K562 (cell line): ENCODE measurements at regions not wholly inside any gene's neighbourhood (a gene's known extent, or its start where the extent isn't known, plus 50 kb on each side); places are given as distances from the start of the nearest gene placed in this dataset.
A peak's percentile ranks its signal among the peaks of the same experiment; 100 is the strongest.

ENCODE experiments used
- ATAC-seq: fragments of 200-7000 bp; cut with Tn5 transposase; 3 replicates; pipeline ENCODE4 v1.9.1; 2020; ENCODE audit warnings: moderate library complexity
- BruUV-seq: library from RNA; stranded (reverse); fragments of 400-500 nt; replicated peaks from 2 replicates; lab custom pipeline; 2021; lab: Mats Ljungman, UMichigan
- CTCF ChIA-PET: fragments of 300-600 bp; formaldehyde crosslinking; extraction: SDS; loops from one replicate; lab custom pipeline; 2021; ENCODE audit warnings: low intra/inter-chr PET ratio; lab: Yijun Ruan, JAX
- POLR2A ChIA-PET: fragments of 300-600, 350-650 bp; sonication (Branson Sonifier 250); formaldehyde crosslinking; extraction: SDS; loops from one replicate; lab custom pipeline; 2021; ENCODE audit warnings: antibody characterized with exemption, inconsistent platforms; lab: Yijun Ruan, JAX
- DNase-seq, 4 experiments: peaks; one replicate each; pipeline versions ENCODE4 v3.0.0 to v3.0.0-alpha.2; 2011 to 2018; ENCODE audit warnings: low spot score in 3 of 4, mixed read lengths in 3 of 4; ENCODE audit errors: extremely low read depth in 1 of 4
- FAIRE-seq: peaks from 2 replicates; lab custom pipeline; 2011; peaks lifted over from hg19 to GRCh38; lab: Jason Lieb, UNC
- H2AFZ ChIP-seq: 2 replicates; pipeline ENCODE4 v1.6.0; 2011; ENCODE audit warnings: low read depth, low read length, control low read depth, inconsistent platforms
- H3K27ac ChIP-seq: fragments of 200-600 bp; 3 replicates; pipeline ENCODE4 v1.8.0; 2011; ENCODE audit warnings: low read depth, mild to moderate bottlenecking, control low read depth, inconsistent platforms, low read length, moderate library complexity, mixed read lengths; ENCODE audit errors: extremely low read depth
- H3K27me3 ChIP-seq, 2 experiments: fragments of 300-600 bp in 1 of 2; 2 replicates in 1 of 2; 3 replicates in 1 of 2; pipeline versions ENCODE4 v1.6.0 to v1.8.0; 2011; ENCODE audit warnings: inconsistent platforms in 2 of 2, low read length in 2 of 2, mild to moderate bottlenecking in 1 of 2, mixed read lengths in 1 of 2, moderate library complexity in 1 of 2; ENCODE audit not compliant: control insufficient read depth in 2 of 2, insufficient read depth in 2 of 2
- H3K36me3 ChIP-seq: fragments of 300-600 bp; 3 replicates; pipeline ENCODE4 v1.8.0; 2011; ENCODE audit warnings: mild to moderate bottlenecking, low read length, inconsistent platforms; ENCODE audit not compliant: control insufficient read depth, insufficient read depth
- H3K4me1 ChIP-seq, 2 experiments: fragments of 200-600 bp in 1 of 2; replicated peaks in 1 of 2; 2 replicates in 1 of 2; 3 replicates in 1 of 2; pipeline versions ENCODE4 v1.5.1 to v1.8.0; 2011; ENCODE audit warnings: inconsistent platforms in 2 of 2, low read length in 2 of 2, mild to moderate bottlenecking in 1 of 2, mixed read lengths in 1 of 2, moderate library complexity in 1 of 2; ENCODE audit not compliant: control insufficient read depth in 2 of 2, insufficient read depth in 2 of 2
- H3K4me2 ChIP-seq: 2 replicates; pipeline ENCODE4 v1.6.1; 2011; ENCODE audit warnings: low read length, control low read depth, inconsistent platforms, mixed read lengths; ENCODE audit not compliant: insufficient read depth
- H3K4me3 ChIP-seq: fragments of 200-600 bp; sonication (generic), shearing (Covaris generic); 2 replicates; pipeline ENCODE4 v1.5.1; 2016; ENCODE audit warnings: control low read depth, inconsistent platforms
- H3K79me2 ChIP-seq: fragments of 200-600 bp; 3 replicates; pipeline ENCODE4 v1.8.0; 2011; ENCODE audit warnings: low read length, inconsistent platforms; ENCODE audit not compliant: control insufficient read depth, insufficient read depth
- H3K9ac ChIP-seq, 2 experiments: 2 replicates each; pipeline versions ENCODE4 v1.6.0 to v1.6.1; 2011; ENCODE audit warnings: low read depth in 2 of 2, low read length in 2 of 2, control low read depth in 1 of 2, inconsistent platforms in 1 of 2, mild to moderate bottlenecking in 1 of 2, mixed read lengths in 1 of 2; ENCODE audit not compliant: insufficient read depth in 1 of 2
- H3K9me1 ChIP-seq: one replicate; pipeline ENCODE4 v1.6.0; 2011; ENCODE audit warnings: inconsistent platforms, mild to moderate bottlenecking, low read length, moderate library complexity; ENCODE audit not compliant: control insufficient read depth, insufficient read depth
- H3K9me3 ChIP-seq: replicated peaks from 2 replicates; pipeline ENCODE4 v1.5.1; 2011; ENCODE audit warnings: low read depth, low read length, inconsistent platforms; ENCODE audit not compliant: control insufficient read depth, insufficient read depth
- H4K20me1 ChIP-seq: replicated peaks from 2 replicates; pipeline ENCODE4 v1.6.1; 2011; ENCODE audit warnings: low read length, inconsistent platforms, mixed read lengths; ENCODE audit not compliant: control insufficient read depth, insufficient read depth
- EWSR1 ChIP-seq: fragments of 450-650 bp; IDR thresholded peaks from 2 replicates; pipeline ENCODE4 v1.6.1; 2018; ENCODE audit warnings: borderline replicate concordance, mild to moderate bottlenecking, low read depth, moderate library complexity; ENCODE audit not compliant: partially characterized antibody
- KLF6 ChIP-seq: fragments of 250-450 bp; sonication (Bioruptor Pico); IDR thresholded peaks from 2 replicates; pipeline ENCODE4 v1.4.0; 2020; ENCODE audit warnings: mild to moderate bottlenecking, moderate library complexity, borderline replicate concordance
- ZC3H4 ChIP-seq: sonication (generic); formaldehyde crosslinking; IDR thresholded peaks from 2 replicates; pipeline ENCODE4 v1.9.0; 2021; ENCODE audit warnings: missing genetic modification reagents, borderline replicate concordance
- ZKSCAN8 ChIP-seq: fragments of 200-800 bp; sonication (Bioruptor generic); IDR thresholded peaks from 2 replicates; pipeline ENCODE4 v1.6.1; 2016; ENCODE audit warnings: missing genetic modification characterization, missing compliant biosample characterization
- ZNF121 ChIP-seq: sonication (generic); formaldehyde crosslinking; conservative IDR thresholded peaks from 2 replicates; pipeline ENCODE4 v1.8.0; 2022; ENCODE audit warnings: missing genetic modification reagents
- WGBS: fragments of 100-300 bp; shearing (Covaris generic); methylation state at CpG from one replicate; pipeline ENCODE4 v1.1.6; 2016; ENCODE audit warnings: low coverage, mixed read lengths; ENCODE audit not compliant: insufficient coverage; ENCODE audit errors: missing lambda C conversion rate; 5-methylcytosine and 5-hydroxymethylcytosine counted together
- in situ Hi-C: fragments of 300-500 bp; cut with MboI; formaldehyde crosslinking; loops from 4 replicates; pipeline ENCODE4 v1.15.0; 2018; ENCODE audit warnings: inconsistent platforms, mixed read lengths
- intact Hi-C: fragments of 100-400 bp; cut with micrococcal nuclease; formaldehyde crosslinking; loops from 2 replicates; pipeline ENCODE4 v1.14.2; 2022
- TF ChIP-seq, protein P1 (sequence below), 3 experiments: fragments of 200-800 bp in 1 of 3; fragments of 250-450 bp in 1 of 3; fragments of 450-650 bp in 1 of 3; sonication (Bioruptor Pico) in 1 of 3; sonication (Bioruptor generic) in 1 of 3; formaldehyde crosslinking in 1 of 3; IDR thresholded peaks; 2 replicates each; pipeline versions ENCODE4 v1.6.1 to v1.8.0; 2016 to 2022; ENCODE audit warnings: mild to moderate bottlenecking in 2 of 3, missing genetic modification characterization in 2 of 3, missing compliant biosample characterization in 1 of 3, moderate library complexity in 1 of 3

DNA sequence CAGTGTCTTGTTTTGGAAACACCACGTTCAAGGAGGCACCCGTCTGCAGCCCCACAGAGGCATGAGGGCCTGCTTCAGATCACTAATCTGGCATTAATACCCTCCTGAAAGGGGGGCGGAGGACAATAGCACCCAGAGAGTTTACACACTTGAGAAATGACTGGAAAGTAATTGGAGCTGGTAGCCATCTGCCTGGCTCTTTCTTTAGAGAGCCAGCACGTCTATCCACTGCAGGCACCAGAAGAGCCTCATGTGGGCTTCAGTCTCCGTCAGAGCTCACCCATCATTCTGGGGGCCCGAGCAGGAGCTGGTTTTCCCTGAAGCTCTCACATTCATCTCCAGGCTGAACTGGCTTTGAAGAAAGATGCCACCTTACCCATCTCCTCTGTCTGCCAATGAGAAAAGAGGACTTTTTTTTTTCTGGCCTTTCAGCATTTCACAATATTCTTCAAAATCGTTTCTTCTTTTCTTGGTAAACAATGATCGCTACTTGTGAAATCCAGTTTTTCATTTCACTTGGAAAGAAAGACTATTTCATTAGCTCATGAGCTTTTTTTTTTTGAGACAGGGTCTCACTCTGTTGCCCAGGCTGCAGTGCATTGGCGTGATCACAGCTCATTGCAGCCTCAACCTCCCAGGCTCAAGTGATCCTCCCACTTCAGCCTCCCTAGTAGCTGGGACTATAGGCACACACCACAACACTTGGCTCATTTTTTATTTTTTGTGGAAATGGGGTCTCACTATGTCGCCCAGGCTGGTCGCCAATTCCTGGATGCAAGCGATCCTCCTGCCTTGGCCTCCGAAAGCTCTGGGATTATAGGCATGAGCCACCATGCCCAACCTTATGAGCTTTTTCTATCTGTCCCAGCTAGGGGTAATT lies 124.7 kb upstream of the ZNF217 start:
- FAIRE-seq (no peak), DNase-seq (no peak), ATAC-seq (no peak)
- no TSS peak for BruUV-seq
- Histone ChIP-seq H3K4me1 (no peaks in the 10 kb centered on the region; a peak in 1 of 5 replicates), H3K9me1 (no peaks in the 10 kb centered on the region), H3K4me2 (no peak overlapping the region), H3K36me3 (no peaks in the 10 kb centered on the region), H3K79me2 (no peaks in the 10 kb centered on the region), H2AFZ (peak overlapping the region; percentile 42; the same call in 1 of the 2 replicates), H3K27ac (no peak overlapping the region), H3K9ac (no peak overlapping the region), H3K4me3 (no peak overlapping the region), H3K27me3 (no peaks in the 10 kb centered on the region), H3K9me3 (no peaks in the 10 kb centered on the region), H4K20me1 (no peaks in the 10 kb centered on the region)
- WGBS, result 60% methylated on average over 12 of the region's 13 CpGs
- POLR2A ChIA-PET, result interaction anchor here (0.7 kb wide), 1 partner anchor 10 kb away, joined by 4 read pairs; no protein-coding TSS in a partner anchor
- TF ChIP-seq EWSR1 (peak; percentile 19), KLF6 (no peak), ZC3H4 (CRISPR knock-in tag) (no peak), ZKSCAN8 (no peak), ZNF121 (CRISPR knock-in tag) (peak; percentile 75)
- TF ChIP-seq, protein P1, sequence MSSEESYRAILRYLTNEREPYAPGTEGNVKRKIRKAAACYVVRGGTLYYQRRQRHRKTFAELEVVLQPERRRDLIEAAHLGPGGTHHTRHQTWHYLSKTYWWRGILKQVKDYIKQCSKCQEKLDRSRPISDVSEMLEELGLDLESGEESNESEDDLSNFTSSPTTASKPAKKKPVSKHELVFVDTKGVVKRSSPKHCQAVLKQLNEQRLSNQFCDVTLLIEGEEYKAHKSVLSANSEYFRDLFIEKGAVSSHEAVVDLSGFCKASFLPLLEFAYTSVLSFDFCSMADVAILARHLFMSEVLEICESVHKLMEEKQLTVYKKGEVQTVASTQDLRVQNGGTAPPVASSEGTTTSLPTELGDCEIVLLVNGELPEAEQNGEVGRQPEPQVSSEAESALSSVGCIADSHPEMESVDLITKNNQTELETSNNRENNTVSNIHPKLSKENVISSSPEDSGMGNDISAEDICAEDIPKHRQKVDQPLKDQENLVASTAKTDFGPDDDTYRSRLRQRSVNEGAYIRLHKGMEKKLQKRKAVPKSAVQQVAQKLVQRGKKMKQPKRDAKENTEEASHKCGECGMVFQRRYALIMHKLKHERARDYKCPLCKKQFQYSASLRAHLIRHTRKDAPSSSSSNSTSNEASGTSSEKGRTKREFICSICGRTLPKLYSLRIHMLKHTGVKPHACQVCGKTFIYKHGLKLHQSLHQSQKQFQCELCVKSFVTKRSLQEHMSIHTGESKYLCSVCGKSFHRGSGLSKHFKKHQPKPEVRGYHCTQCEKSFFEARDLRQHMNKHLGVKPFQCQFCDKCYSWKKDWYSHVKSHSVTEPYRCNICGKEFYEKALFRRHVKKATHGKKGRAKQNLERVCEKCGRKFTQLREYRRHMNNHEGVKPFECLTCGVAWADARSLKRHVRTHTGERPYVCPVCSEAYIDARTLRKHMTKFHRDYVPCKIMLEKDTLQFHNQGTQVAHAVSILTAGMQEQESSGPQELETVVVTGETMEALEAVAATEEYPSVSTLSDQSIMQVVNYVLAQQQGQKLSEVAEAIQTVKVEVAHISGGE (CRISPR knock-in tag; IDR thresholded peaks at IDR 0.05), result peak in 1 of 3 experiments; percentile 92; a peak in 2 of 6 replicates
- CTCF ChIA-PET, result no interaction called here
- intact Hi-C loops, result no loop called here
- in situ Hi-C loops, result no loop called here
